ENCODE measurements at regions not wholly inside any gene's neighbourhood (a gene's known extent, or its start where the extent isn't known, plus 50 kb on each side); places are given as distances from the start of the nearest gene placed in this dataset.
"Not testable (repeated sequence)": the region's sequence is repeated elsewhere in the genome, so short reads cannot be mapped to it uniquely, and the experiment has no call there.

GRCh38 chr18:10119991-10120390 lies 206.2 kb downstream of the VAPA start:
- DNase-seq (ENCODE audit: low read depth), result no peak

- no peak for DNase-seq (ENCODE audit: low read depth)
Measured at GRCh38 chr18:10120622-10121021, 206.8 kb downstream of the VAPA start.

- no peak for DNase-seq (ENCODE audit: low read depth)
Measured at GRCh38 chr18:10121028-10121427, 207.2 kb downstream of the VAPA start.

GRCh38 chr18:10121786-10122515 lies 208.1 kb downstream of the VAPA start:
- DNase-seq (ENCODE audit: low read depth), result no peak

GRCh38 chr18:10122988-10123950 lies 209.5 kb downstream of the VAPA start:
- no peak for DNase-seq (ENCODE audit: low read depth)

GRCh38 chr18:10124071-10124470 lies 210.3 kb downstream of the VAPA start:
- no peak for DNase-seq (ENCODE audit: low read depth)

- DNase-seq (ENCODE audit: low read depth), result no peak
Measured at GRCh38 chr18:10124557-10124956, 210.7 kb downstream of the VAPA start.

- DNase-seq (ENCODE audit: low read depth), result no peak
Measured at GRCh38 chr18:10124967-10125366, 211.2 kb downstream of the VAPA start.

- DNase-seq (ENCODE audit: low read depth), result no peak
Measured at GRCh38 chr18:10127729-10128128, 213.9 kb downstream of the VAPA start.

GRCh38 chr18:10128921-10129501 lies 215.2 kb downstream of the VAPA start:
- no peak for DNase-seq (ENCODE audit: low read depth)

GRCh38 chr18:10130606-10131005 lies 216.8 kb downstream of the VAPA start:
- no peak for DNase-seq (ENCODE audit: low read depth)

GRCh38 chr18:10131081-10131459 lies 217.3 kb downstream of the VAPA start:
- no peak for DNase-seq (ENCODE audit: low read depth)

GRCh38 chr18:10131460-10132395 lies 217.9 kb downstream of the VAPA start:
- no peak for DNase-seq (ENCODE audit: low read depth)

- no peak for DNase-seq (ENCODE audit: low read depth)
Measured at GRCh38 chr18:10133516-10133915, 219.7 kb downstream of the VAPA start.

GRCh38 chr18:10134204-10134603 lies 220.4 kb downstream of the VAPA start:
- DNase-seq (ENCODE audit: low read depth), result no peak

- not testable (repeated sequence) for DNase-seq (ENCODE audit: low read depth)
Measured at GRCh38 chr18:10134749-10135148, 220.9 kb downstream of the VAPA start.

- DNase-seq (ENCODE audit: low read depth), result no peak
Measured at GRCh38 chr18:10135302-10135926, 221.6 kb downstream of the VAPA start.

- no peak for DNase-seq (ENCODE audit: low read depth)
Measured at GRCh38 chr18:10138719-10139118, 224.9 kb downstream of the VAPA start.

GRCh38 chr18:10139783-10140410 lies 226.1 kb downstream of the VAPA start:
- DNase-seq (ENCODE audit: low read depth), result no peak

GRCh38 chr18:10140461-10141282 lies 226.9 kb downstream of the VAPA start:
- no peak for DNase-seq (ENCODE audit: low read depth)
